ENCODE measurements at regions not wholly inside any gene's neighbourhood (a gene's known extent, or its start where the extent isn't known, plus 50 kb on each side); places are given as distances from the start of the nearest gene placed in this dataset.

- DNase-seq: no peak
These were observed 2125.4 kb upstream of the WWC1 start for GRCh38 chr5:166166071-166166470.

GRCh38 chr5:166172597-166172996 lies 2118.8 kb upstream of the WWC1 start:
- no peak for DNase-seq

GRCh38 chr5:166178411-166179080 lies 2112.9 kb upstream of the WWC1 start:
- DNase-seq: no peak

GRCh38 chr5:166185185-166185584 lies 2106.3 kb upstream of the WWC1 start:
- no peak for DNase-seq

- no peak for DNase-seq
These were observed 2102.7 kb upstream of the WWC1 start for GRCh38 chr5:166188501-166189325.

- DNase-seq: no peak
These were observed 2098.7 kb upstream of the WWC1 start for GRCh38 chr5:166192696-166193095.

GRCh38 chr5:166195981-166196380 lies 2095.5 kb upstream of the WWC1 start:
- DNase-seq: no peak

GRCh38 chr5:166200532-166200931 lies 2090.9 kb upstream of the WWC1 start:
- DNase-seq: no peak

- no peak for DNase-seq
These were observed 2079.8 kb upstream of the WWC1 start for GRCh38 chr5:166211640-166212039.

GRCh38 chr5:166236327-166236726 lies 2055.1 kb upstream of the WWC1 start:
- DNase-seq: no peak

- DNase-seq: no peak
These were observed 2050.7 kb upstream of the WWC1 start for GRCh38 chr5:166240705-166241104.

GRCh38 chr5:166245556-166245955 lies 2045.9 kb upstream of the WWC1 start:
- no peak for DNase-seq

GRCh38 chr5:166251786-166252185 lies 2039.7 kb upstream of the WWC1 start:
- no peak for DNase-seq

- no peak for DNase-seq
These were observed 2033.8 kb upstream of the WWC1 start for GRCh38 chr5:166257661-166258060.

- DNase-seq: no peak
These were observed 2029.0 kb upstream of the WWC1 start for GRCh38 chr5:166262395-166262794.

- DNase-seq: no peak
These were observed 2023.5 kb upstream of the WWC1 start for GRCh38 chr5:166267907-166268306.

GRCh38 chr5:166270712-166271111 lies 2020.7 kb upstream of the WWC1 start:
- DNase-seq: no peak

GRCh38 chr5:166276006-166276405 lies 2015.4 kb upstream of the WWC1 start:
- DNase-seq: peak; percentile 10

- no peak for DNase-seq
These were observed 2011.6 kb upstream of the WWC1 start for GRCh38 chr5:166279828-166280227.

- peak; percentile 5 for DNase-seq
These were observed 2010.0 kb upstream of the WWC1 start for GRCh38 chr5:166281433-166281832.

- no peak for DNase-seq
These were observed 2008.5 kb upstream of the WWC1 start for GRCh38 chr5:166282939-166283338.

- DNase-seq: peak; percentile 5
These were observed 2006.1 kb upstream of the WWC1 start for GRCh38 chr5:166285361-166285760.

GRCh38 chr5:166286832-166287231 lies 2004.6 kb upstream of the WWC1 start:
- no peak for DNase-seq

- DNase-seq: no peak
These were observed 2003.6 kb upstream of the WWC1 start for GRCh38 chr5:166287866-166288265.

Data from fibroblast of skin of right biceps (primary cell).